ENCODE measurements at regions not wholly inside any gene's neighbourhood (a gene's known extent, or its start where the extent isn't known, plus 50 kb on each side); places are given as distances from the start of the nearest gene placed in this dataset.
"Not testable (repeated sequence)": the region's sequence is repeated elsewhere in the genome, so short reads cannot be mapped to it uniquely, and the experiment has no call there.

- Mint-ChIP-seq H3K27me3 (ENCODE audit: unreplicated experiment) (peaks cover 2% of the 10 kb centered on the region), H3K4me1 (ENCODE audit: low read depth, unreplicated experiment) (no peaks in the 10 kb centered on the region), H3K4me3 (ENCODE audit: unreplicated experiment) (no peak overlapping the region), H3K9me3 (ENCODE audit: unreplicated experiment) (no peaks in the 10 kb centered on the region), H3K36me3 (ENCODE audit: unreplicated experiment) (no peaks in the 10 kb centered on the region), H3K27ac (ENCODE audit: unreplicated experiment) (no peak overlapping the region)
- no peak for DNase-seq
- no peak for TF ChIP-seq CTCF (IDR thresholded peaks at IDR 0.05; ENCODE audit: partially characterized antibody, unreplicated experiment)
These were observed 430.2 kb upstream of the KCND2 start for GRCh38 chr7:119842786-119843185.

GRCh38 chr7:119861385-119861784 lies 411.6 kb upstream of the KCND2 start:
- no peak overlapping the region for H3K27ac Mint-ChIP-seq (ENCODE audit: unreplicated experiment)
- peaks cover 1% of the 10 kb centered on the region for H3K27me3 Mint-ChIP-seq (ENCODE audit: unreplicated experiment)
- DNase-seq: no peak
- TF ChIP-seq CTCF (IDR thresholded peaks at IDR 0.05; ENCODE audit: partially characterized antibody, unreplicated experiment): no peak
- no peaks in the 10 kb centered on the region for H3K36me3 Mint-ChIP-seq (ENCODE audit: unreplicated experiment)
- H3K9me3 Mint-ChIP-seq (ENCODE audit: unreplicated experiment): no peaks in the 10 kb centered on the region
- H3K4me3 Mint-ChIP-seq (ENCODE audit: unreplicated experiment): no peak overlapping the region
- no peaks in the 10 kb centered on the region for H3K4me1 Mint-ChIP-seq (ENCODE audit: low read depth, unreplicated experiment)

- H3K4me3 Mint-ChIP-seq (ENCODE audit: unreplicated experiment): no peak overlapping the region
- TF ChIP-seq CTCF (IDR thresholded peaks at IDR 0.05; ENCODE audit: partially characterized antibody, unreplicated experiment): no peak
- no peaks in the 10 kb centered on the region for H3K9me3 Mint-ChIP-seq (ENCODE audit: unreplicated experiment)
- no peaks in the 10 kb centered on the region for H3K4me1 Mint-ChIP-seq (ENCODE audit: low read depth, unreplicated experiment)
- no peaks in the 10 kb centered on the region for H3K36me3 Mint-ChIP-seq (ENCODE audit: unreplicated experiment)
- H3K27ac Mint-ChIP-seq (ENCODE audit: unreplicated experiment): no peak overlapping the region
- no peak for DNase-seq
- H3K27me3 Mint-ChIP-seq (ENCODE audit: unreplicated experiment): peaks cover 1% of the 10 kb centered on the region
These were observed 404.6 kb upstream of the KCND2 start for GRCh38 chr7:119868387-119868786.

GRCh38 chr7:119879835-119880234 lies 393.1 kb upstream of the KCND2 start:
- no peak for DNase-seq
- H3K4me3 Mint-ChIP-seq (ENCODE audit: unreplicated experiment): no peak overlapping the region
- no peak overlapping the region for H3K27ac Mint-ChIP-seq (ENCODE audit: unreplicated experiment)
- no peaks in the 10 kb centered on the region for H3K36me3 Mint-ChIP-seq (ENCODE audit: unreplicated experiment)
- no peaks in the 10 kb centered on the region for H3K27me3 Mint-ChIP-seq (ENCODE audit: unreplicated experiment)
- peaks cover 3% of the 10 kb centered on the region for H3K4me1 Mint-ChIP-seq (ENCODE audit: low read depth, unreplicated experiment)
- TF ChIP-seq CTCF (IDR thresholded peaks at IDR 0.05; ENCODE audit: partially characterized antibody, unreplicated experiment): no peak
- H3K9me3 Mint-ChIP-seq (ENCODE audit: unreplicated experiment): peaks cover 1% of the 10 kb centered on the region

GRCh38 chr7:119886007-119886406 lies 387.0 kb upstream of the KCND2 start:
- Mint-ChIP-seq H3K4me3 (ENCODE audit: unreplicated experiment) (no peak overlapping the region), H3K9me3 (ENCODE audit: unreplicated experiment) (peaks cover 4% of the 10 kb centered on the region), H3K36me3 (ENCODE audit: unreplicated experiment) (no peaks in the 10 kb centered on the region), H3K27ac (ENCODE audit: unreplicated experiment) (no peak overlapping the region), H3K27me3 (ENCODE audit: unreplicated experiment) (no peaks in the 10 kb centered on the region), H3K4me1 (ENCODE audit: low read depth, unreplicated experiment) (no peaks in the 10 kb centered on the region)
- no peak for DNase-seq
- TF ChIP-seq CTCF (IDR thresholded peaks at IDR 0.05; ENCODE audit: partially characterized antibody, unreplicated experiment): no peak

- H3K27ac Mint-ChIP-seq (ENCODE audit: unreplicated experiment); H3K36me3 Mint-ChIP-seq (ENCODE audit: unreplicated experiment); H3K4me1 Mint-ChIP-seq (ENCODE audit: low read depth, unreplicated experiment); H3K9me3 Mint-ChIP-seq (ENCODE audit: unreplicated experiment); H3K27me3 Mint-ChIP-seq (ENCODE audit: unreplicated experiment); H3K4me3 Mint-ChIP-seq (ENCODE audit: unreplicated experiment); DNase-seq: not testable (repeated sequence)
These were observed 386.4 kb upstream of the KCND2 start for GRCh38 chr7:119886525-119886924.

Data from glutamatergic neuron (in vitro differentiated cells).